HT-29 (cell line): ENCODE measurements at regions not wholly inside any gene's neighbourhood (a gene's known extent, or its start where the extent isn't known, plus 50 kb on each side); places are given as distances from the start of the nearest gene placed in this dataset.

ENCODE experiments used
- DNase-seq: peaks from one replicate; pipeline ENCODE4 v3.0.0-alpha.2; 2015; ENCODE audit warnings: low spot score

DNA sequence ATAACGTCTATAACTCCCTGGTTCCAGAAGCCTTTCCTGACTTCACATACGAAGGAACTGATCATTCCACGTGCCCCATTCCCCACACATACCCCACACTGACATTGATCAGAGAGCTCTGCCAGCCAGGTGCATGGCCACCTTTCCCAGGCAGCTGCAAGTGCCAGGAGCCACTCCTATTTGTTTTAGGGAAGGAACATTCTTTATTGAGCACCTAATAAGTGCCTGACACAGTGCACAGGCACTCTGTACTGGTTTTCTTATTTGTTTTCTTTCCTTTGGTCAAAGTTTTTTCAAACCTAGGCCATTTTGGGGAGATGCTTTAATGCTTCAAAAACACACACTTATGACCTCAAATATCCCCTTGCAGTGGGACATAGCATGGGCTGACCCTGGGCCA, 50.0 kb downstream of the PITPNM2 start:
- DNase-seq, result no peak

DNA sequence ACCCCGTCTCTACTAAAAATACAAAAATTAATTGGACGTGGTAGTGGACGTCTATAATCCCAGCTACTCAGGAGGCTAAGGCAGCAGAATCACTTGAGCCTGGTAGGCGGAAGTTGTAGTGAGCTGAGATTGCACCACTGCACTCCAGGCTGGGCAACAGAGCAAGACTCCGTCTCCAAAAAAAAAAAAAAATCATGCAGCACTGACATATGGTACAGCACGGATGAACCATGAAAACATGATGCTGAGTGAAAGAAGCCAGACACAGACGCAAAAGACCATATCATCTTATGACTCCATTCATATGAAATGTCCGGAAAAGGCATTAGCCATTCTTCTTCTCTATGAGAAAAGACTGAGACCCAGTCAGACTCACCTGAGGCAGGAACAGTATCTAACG, 50.4 kb downstream of the PITPNM2 start:
- no peak for DNase-seq

GRCh38 chr12:123099560-123100192, 51.2 kb downstream of the PITPNM2 start:
- no peak for DNase-seq

- DNase-seq, result no peak
Observed at GRCh38 chr12:123098780-123099179, 52.1 kb downstream of the PITPNM2 start.

GRCh38 chr12:123097561-123098084, 53.3 kb downstream of the PITPNM2 start:
- DNase-seq, result no peak

DNA sequence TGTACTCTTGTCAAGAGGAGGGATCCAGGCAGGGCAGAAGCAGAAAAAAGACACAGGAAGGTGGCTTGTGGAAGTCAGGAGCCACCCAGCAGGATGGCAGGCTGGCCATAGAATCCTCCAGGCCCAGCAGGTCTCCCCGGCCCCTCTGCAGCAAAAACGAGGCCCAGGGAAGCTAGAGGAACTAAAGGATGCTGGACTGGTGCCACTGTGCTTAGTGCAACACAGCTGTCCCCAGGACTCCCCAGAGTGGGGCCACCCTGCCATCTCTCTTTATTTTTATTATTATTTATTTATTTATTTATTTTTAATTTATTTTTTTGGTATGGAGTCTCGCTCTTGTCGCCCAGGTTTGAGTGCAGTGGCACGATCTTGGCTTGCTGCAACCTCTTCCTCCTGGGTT, 54.1 kb downstream of the PITPNM2 start:
- no peak for DNase-seq

GRCh38 chr12:123096182-123096581, 54.7 kb downstream of the PITPNM2 start:
- no peak for DNase-seq

GRCh38 chr12:123095078-123095881, 55.6 kb downstream of the PITPNM2 start:
- no peak for DNase-seq

DNA sequence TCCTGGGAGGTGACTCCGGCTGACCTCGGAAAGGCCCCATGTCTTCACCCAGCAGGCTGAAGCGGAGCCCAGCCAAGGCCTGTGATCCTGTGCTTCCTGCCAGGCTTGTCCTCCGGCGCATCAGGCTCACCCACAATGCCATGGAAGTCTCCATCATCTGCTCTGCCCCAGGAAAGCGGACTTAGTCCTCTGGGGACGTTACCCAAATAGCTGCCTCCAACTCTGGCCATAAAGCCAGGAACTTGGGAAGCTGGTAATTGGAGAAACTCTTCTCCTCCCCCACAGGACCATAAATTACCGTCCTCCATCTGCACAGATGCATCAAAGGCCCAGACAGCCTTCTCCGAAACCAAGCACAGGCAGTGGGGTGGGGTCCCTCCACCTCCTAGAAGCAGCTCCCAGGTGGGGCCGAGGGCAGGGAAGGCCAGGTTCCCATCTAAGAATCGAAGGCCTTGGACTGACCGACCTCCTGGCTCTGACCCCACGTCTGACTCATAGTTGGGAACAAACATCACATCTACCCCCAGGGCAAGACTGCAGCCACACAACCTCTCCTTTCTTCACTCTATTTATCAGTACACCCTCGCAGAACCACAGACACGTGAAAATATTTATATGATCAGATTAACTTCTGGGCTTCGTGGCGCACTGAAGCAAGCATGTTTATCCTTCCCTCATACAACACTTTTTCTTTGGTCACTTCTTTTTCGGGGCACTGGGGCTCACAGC, 56.4 kb downstream of the PITPNM2 start:
- no peak for DNase-seq

DNA sequence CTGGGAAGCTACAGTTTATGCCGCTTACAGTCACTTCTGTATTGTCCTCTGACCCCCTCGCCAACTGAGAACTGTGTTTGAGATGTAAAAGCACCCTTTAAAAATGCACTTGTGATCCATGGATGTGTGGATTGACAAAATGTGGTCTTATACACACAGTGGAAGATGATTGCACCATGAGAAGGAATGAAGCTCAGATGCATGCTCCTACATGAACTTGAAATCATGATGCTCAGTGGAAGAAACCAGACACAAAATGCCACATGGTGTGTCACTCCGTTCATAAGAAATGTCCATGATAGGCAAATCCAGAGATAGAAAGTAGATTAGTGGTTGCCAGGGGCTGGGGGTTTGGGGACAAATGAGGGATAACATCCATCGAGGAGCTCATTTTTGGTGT, 58.0 kb downstream of the PITPNM2 start:
- no peak for DNase-seq

DNA sequence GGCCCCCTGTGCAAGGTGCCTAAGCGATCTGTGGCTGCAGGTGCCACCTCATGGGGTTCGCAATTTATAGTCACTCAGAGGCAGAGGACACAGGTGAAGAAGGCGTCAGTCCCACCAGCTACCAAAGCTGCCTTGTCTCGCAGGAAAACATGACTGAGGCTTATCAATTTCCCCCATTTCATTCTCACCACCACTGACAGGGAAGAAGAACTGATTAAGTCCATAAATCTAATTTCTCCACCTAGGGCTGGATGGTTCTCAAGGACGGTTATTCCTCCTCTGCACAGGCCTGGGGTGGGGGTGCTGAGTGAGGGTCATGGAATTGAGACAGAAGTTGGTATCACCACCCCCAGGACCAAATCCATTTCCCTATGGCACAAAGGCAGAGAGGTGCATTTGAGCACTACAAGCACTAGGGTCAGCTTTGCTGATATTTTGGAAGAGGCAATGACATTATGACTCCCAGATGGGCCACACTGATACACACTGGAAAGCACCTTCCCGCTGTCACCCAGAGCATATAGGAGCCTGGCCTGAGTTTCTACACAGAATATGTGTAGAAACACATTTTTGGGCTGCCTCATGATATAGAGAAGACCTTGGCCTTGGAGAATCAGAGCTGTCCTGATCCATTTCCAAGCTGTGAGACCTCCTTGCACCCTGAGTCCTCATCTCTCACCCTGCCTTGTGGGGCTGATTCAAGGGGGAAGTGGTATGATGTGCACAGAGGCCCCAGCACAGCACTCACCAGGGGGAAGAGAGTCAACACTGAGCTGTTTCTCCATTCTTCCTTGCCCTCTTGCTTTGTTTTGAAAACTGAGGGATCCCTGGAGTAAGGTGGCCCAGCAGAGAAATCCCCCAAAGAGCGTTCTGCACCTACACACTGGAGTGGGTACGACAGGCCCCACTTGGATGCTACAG, 59.4 kb downstream of the PITPNM2 start:
- DNase-seq, result no peak

DNA sequence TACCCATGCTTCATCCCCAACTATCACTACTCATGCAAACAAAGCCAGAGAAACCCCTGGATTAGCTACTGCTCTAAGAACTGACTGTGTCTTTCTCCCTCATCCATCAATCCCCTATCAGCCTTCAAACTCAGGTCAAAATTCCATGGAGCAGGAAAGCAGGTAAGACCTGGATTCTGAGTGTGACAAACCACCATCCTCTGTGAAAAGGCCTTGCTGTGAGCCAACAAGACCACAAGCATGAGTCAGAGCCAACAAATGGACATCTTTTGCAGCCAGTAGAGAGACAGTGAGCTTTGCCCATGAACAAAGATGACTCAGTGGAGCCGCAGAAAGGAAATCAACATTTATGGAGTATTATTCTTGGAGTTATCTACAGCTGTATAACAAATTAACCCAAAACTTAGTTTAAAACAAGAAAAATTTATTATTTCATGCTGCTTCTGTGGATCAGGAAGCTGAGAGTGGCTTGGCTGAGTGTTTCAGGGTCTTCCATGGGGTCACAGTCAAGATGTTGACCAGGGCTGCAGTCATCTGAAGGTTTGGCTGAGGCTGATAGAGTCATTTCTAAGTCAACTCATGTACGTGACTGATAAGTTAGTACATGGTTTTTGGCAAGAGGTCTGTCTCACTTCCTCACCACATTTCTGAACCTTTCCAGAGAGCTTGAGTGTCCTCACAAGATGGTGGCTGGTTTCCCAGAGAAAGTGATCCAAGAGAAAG, 61.1 kb downstream of the PITPNM2 start:
- peak; percentile 64 for DNase-seq

GRCh38 chr12:123089140-123089539, 61.8 kb downstream of the PITPNM2 start:
- no peak for DNase-seq

DNA sequence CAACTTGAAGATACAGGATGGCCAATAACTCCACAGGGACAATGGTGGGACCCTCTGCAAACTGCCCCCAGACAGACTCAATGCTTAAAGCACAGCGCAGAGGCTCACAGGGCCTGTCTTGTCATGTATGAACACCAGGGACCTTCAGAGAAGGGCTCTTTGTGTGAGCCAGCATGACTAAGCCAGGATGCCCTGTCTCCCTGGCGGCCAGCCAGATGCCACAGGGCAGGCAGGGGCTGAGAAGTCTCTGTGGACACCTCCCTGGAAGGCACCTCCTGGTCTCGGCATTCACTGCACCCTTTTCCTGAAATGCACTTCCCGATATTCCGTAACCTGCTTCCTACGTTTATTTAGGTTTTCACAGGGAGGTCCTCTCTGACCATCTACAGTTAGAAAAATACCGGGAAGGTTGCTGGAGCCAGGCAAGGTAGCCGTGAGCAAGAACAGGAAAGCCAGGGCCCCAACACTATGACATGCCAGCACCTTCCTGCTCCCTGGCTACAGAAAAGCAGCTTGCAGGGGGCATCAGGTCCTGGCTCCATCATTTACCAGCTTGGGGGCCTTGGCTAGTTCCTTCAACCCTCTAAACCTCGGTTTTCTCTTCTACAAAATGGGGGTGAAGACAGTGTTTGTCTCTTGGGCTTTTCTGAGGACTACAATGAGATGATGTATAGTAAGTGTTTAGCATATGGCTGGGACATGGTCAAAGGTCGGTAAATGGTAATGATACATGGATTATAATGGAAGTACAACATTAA, 65.0 kb downstream of the PITPNM2 start:
- DNase-seq, result peak; percentile 93

- no peak for DNase-seq
Observed at GRCh38 chr12:123085066-123085465, 65.8 kb downstream of the PITPNM2 start.

GRCh38 chr12:123083661-123084571, 67.0 kb downstream of the PITPNM2 start:
- DNase-seq, result no peak

- DNase-seq, result no peak
Observed at GRCh38 chr12:123080634-123081033, 70.3 kb downstream of the PITPNM2 start.

- DNase-seq, result no peak
Observed at GRCh38 chr12:123078531-123079155, 72.2 kb downstream of the PITPNM2 start.
